K562 (cell line): ENCODE measurements at regions not wholly inside any gene's neighbourhood (a gene's known extent, or its start where the extent isn't known, plus 50 kb on each side); places are given as distances from the start of the nearest gene placed in this dataset.

Source experiments
- FOXK2 ChIP-seq, 2 experiments: fragments of 450-650 bp; IDR thresholded peaks in 1 of 2; conservative IDR thresholded peaks in 1 of 2; 2 replicates each; pipeline ENCODE4 v1.6.1; 2016; ENCODE audit warnings: low read depth in 2 of 2, mild to moderate bottlenecking in 1 of 2
- RBM22 ChIP-seq: fragments of 200-400 bp; formaldehyde crosslinking; IDR thresholded peaks from 2 replicates; pipeline ENCODE4 v1.6.1; 2018; ENCODE audit warnings: low read length, low read depth; ENCODE audit not compliant: poor library complexity, severe bottlenecking
- SUPT5H ChIP-seq: fragments of 450-650 bp; IDR thresholded peaks from 2 replicates; pipeline ENCODE4 v1.6.1; 2016
- TAF9B ChIP-seq: fragments of 450-650 bp; IDR thresholded peaks from 2 replicates; pipeline ENCODE4 v1.6.1; 2018; ENCODE audit warnings: mild to moderate bottlenecking; ENCODE audit not compliant: partially characterized antibody
- TEAD1 ChIP-seq, 2 experiments: fragments of 450-650 bp in 1 of 2; sonication (generic) in 1 of 2; formaldehyde crosslinking; IDR thresholded peaks; 2 replicates each; pipeline versions ENCODE4 v1.4.0 to v1.8.0; 2020 to 2022; ENCODE audit warnings: mild to moderate bottlenecking in 2 of 2, missing genetic modification reagents in 1 of 2
- ZBTB33 ChIP-seq: sonication (generic); formaldehyde crosslinking; IDR thresholded peaks from 2 replicates; pipeline ENCODE4 v1.8.1; 2023; ENCODE audit warnings: mild to moderate bottlenecking, missing genetic modification reagents
- ZNF318 ChIP-seq, 2 experiments: fragments of 450-650 bp; IDR thresholded peaks; 2 replicates each; pipeline ENCODE4 v1.6.1; 2016; ENCODE audit warnings: mild to moderate bottlenecking in 2 of 2, borderline replicate concordance in 1 of 2, low read depth in 1 of 2, moderate library complexity in 1 of 2

GRCh38 chr5:23164971-23165370 lies 311.8 kb upstream of the CDH12 start (continued):
- TF ChIP-seq ZBTB33 (CRISPR knock-in tag) (no peak), TAF9B (no peak), FOXK2 (conservative IDR thresholded peaks at IDR 0.05 in 1 of 2, IDR thresholded peaks at IDR 0.05 in 1 of 2; ENCODE audit: low read depth in 2 of 2) (no peak), ZNF318 (IDR thresholded peaks at IDR 0.05; ENCODE audit: borderline replicate concordance in 1 of 2, low read depth in 1 of 2) (no peak), TEAD1 (CRISPR knock-in tag; IDR thresholded peaks at IDR 0.05) (no peak), SUPT5H (no peak), RBM22 (no peak)
